D721Med (cell line): ENCODE measurements at regions not wholly inside any gene's neighbourhood (a gene's known extent, or its start where the extent isn't known, plus 50 kb on each side); places are given as distances from the start of the nearest gene placed in this dataset.
"Not testable (repeated sequence)": the region's sequence is repeated elsewhere in the genome, so short reads cannot be mapped to it uniquely, and the experiment has no call there.

Experiments
- DNase-seq: peaks from one replicate; pipeline ENCODE4 v3.0.0; 2011; ENCODE audit warnings: low spot score; ENCODE audit not compliant: insufficient read length
- FAIRE-seq: peaks from 2 replicates; lab custom pipeline; 2011; peaks lifted over from hg19 to GRCh38; lab: Jason Lieb, UNC
- CTCF ChIP-seq: IDR thresholded peaks from 2 replicates; pipeline ENCODE4 v1.5.1; 2012; ENCODE audit warnings: mild to moderate bottlenecking, control low read depth; ENCODE audit not compliant: insufficient read depth; ENCODE audit errors: missing control alignments

GRCh38 chr12:113532292-113532691 is 60.6 kb upstream of the LHX5 start:
- FAIRE-seq (no peak), DNase-seq (no peak)
- TF ChIP-seq CTCF, result no peak

- DNase-seq, FAIRE-seq: not testable (repeated sequence)
Measured at GRCh38 chr12:113531073-113531472, 59.4 kb upstream of the LHX5 start.

- no peak for DNase-seq
- no peak for TF ChIP-seq CTCF
- FAIRE-seq, result no peak
Measured at GRCh38 chr12:113528606-113529293, 57.1 kb upstream of the LHX5 start.

GRCh38 chr12:113525066-113525465 is 53.4 kb upstream of the LHX5 start:
- DNase-seq, result no peak
- no peak for TF ChIP-seq CTCF
- FAIRE-seq, result no peak

GRCh38 chr12:113524495-113524894 is 52.8 kb upstream of the LHX5 start:
- TF ChIP-seq CTCF, result no peak
- no peak for DNase-seq
- no peak for FAIRE-seq

GRCh38 chr12:113521708-113522107 is 50.0 kb upstream of the LHX5 start:
- no peak for FAIRE-seq
- no peak for DNase-seq
- no peak for TF ChIP-seq CTCF
